ENCODE measurements at regions not wholly inside any gene's neighbourhood (a gene's known extent, or its start where the extent isn't known, plus 50 kb on each side); places are given as distances from the start of the nearest gene placed in this dataset.

DNA sequence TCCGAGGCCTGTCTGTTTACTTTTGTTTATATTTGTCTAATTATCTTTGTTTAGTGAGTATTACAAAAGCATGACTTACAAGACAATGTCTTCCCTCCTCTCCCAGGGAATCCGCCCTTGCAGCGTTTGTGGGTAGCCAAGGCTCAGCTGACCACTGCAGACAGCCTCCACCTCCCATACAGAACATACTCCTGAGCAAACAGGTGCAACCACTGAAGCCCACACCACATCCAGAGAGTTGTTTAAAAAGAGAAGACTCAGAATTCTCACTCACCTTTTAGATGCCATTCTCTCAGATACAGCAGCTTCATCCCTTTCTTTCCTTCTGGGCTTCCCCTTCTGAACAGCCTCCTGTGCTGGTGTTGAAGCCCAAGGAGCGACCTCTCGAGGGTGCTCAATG is 103.5 kb upstream of the TMPRSS2 start:
- no peak for TF ChIP-seq CTCF (conservative IDR thresholded peaks at IDR 0.05 in 1 of 2, IDR thresholded peaks at IDR 0.05 in 1 of 2; ENCODE audit: extremely low read depth in 1 of 2, insufficient read depth in 1 of 2, low read depth in 1 of 2, low read length in 2 of 2)
- TF ChIP-seq EZH2 (IDR thresholded peaks at IDR 0.05; ENCODE audit: borderline replicate concordance, low read length), result no peak

Data from mammary epithelial cell (primary cell).